Fibroblast of the conjunctiva (primary cell): ENCODE measurements at regions not wholly inside any gene's neighbourhood (a gene's known extent, or its start where the extent isn't known, plus 50 kb on each side); places are given as distances from the start of the nearest gene placed in this dataset.

Experiments
- DNase-seq: peaks from one replicate; pipeline ENCODE4 v3.0.0-alpha.2; 2010; ENCODE audit warnings: low read depth

- no peak for DNase-seq
Measured at GRCh38 chr3:127349501-127350171, 61.8 kb upstream of the PRR20G start.

GRCh38 chr3:127342735-127343134 is 54.9 kb upstream of the PRR20G start:
- no peak for DNase-seq

- DNase-seq = no peak
Measured at GRCh38 chr3:127339928-127340861, 52.3 kb upstream of the PRR20G start.

GRCh38 chr3:127339016-127339415 is 51.2 kb upstream of the PRR20G start:
- DNase-seq = no peak

GRCh38 chr3:127337911-127338531 is 50.2 kb upstream of the PRR20G start:
- DNase-seq = no peak
